ENCODE measurements at regions not wholly inside any gene's neighbourhood (a gene's known extent, or its start where the extent isn't known, plus 50 kb on each side); places are given as distances from the start of the nearest gene placed in this dataset.
"Not testable (repeated sequence)": the region's sequence is repeated elsewhere in the genome, so short reads cannot be mapped to it uniquely, and the experiment has no call there.

GRCh38 chr4:126180642-126181041 is 865.9 kb downstream of the FAT4 start:
- no peak for TF ChIP-seq CTCF (conservative IDR thresholded peaks at IDR 0.05; ENCODE audit: low read depth, low read length)
- no peak overlapping the region for H3K4me3 ChIP-seq (ENCODE audit: low read depth, low read length)
- no peak for DNase-seq (ENCODE audit: low read depth)

GRCh38 chr4:126182336-126182735 is 867.6 kb downstream of the FAT4 start:
- DNase-seq (ENCODE audit: low read depth) = no peak
- TF ChIP-seq CTCF (conservative IDR thresholded peaks at IDR 0.05; ENCODE audit: low read depth, low read length) = no peak
- H3K4me3 ChIP-seq (ENCODE audit: low read depth, low read length) = no peak overlapping the region

- DNase-seq (ENCODE audit: low read depth) = no peak
- H3K4me3 ChIP-seq (ENCODE audit: low read depth, low read length) = no peak overlapping the region
- no peak for TF ChIP-seq CTCF (conservative IDR thresholded peaks at IDR 0.05; ENCODE audit: low read depth, low read length)
Observed at GRCh38 chr4:126182786-126183185, 868.0 kb downstream of the FAT4 start.

GRCh38 chr4:126183206-126183605 is 868.5 kb downstream of the FAT4 start:
- DNase-seq (ENCODE audit: low read depth) = no peak
- no peak for TF ChIP-seq CTCF (conservative IDR thresholded peaks at IDR 0.05; ENCODE audit: low read depth, low read length)
- no peak overlapping the region for H3K4me3 ChIP-seq (ENCODE audit: low read depth, low read length)

GRCh38 chr4:126191536-126191935 is 876.8 kb downstream of the FAT4 start:
- no peak for TF ChIP-seq CTCF (conservative IDR thresholded peaks at IDR 0.05; ENCODE audit: low read depth, low read length)
- no peak overlapping the region for H3K4me3 ChIP-seq (ENCODE audit: low read depth, low read length)
- DNase-seq (ENCODE audit: low read depth) = no peak

GRCh38 chr4:126192506-126192905 is 877.8 kb downstream of the FAT4 start:
- H3K4me3 ChIP-seq (ENCODE audit: low read depth, low read length) = no peak overlapping the region
- no peak for TF ChIP-seq CTCF (conservative IDR thresholded peaks at IDR 0.05; ENCODE audit: low read depth, low read length)
- DNase-seq (ENCODE audit: low read depth) = no peak

GRCh38 chr4:126201251-126202138 is 886.7 kb downstream of the FAT4 start:
- not testable (repeated sequence) for H3K4me3 ChIP-seq (ENCODE audit: low read depth, low read length); DNase-seq (ENCODE audit: low read depth)
